ENCODE measurements at regions not wholly inside any gene's neighbourhood (a gene's known extent, or its start where the extent isn't known, plus 50 kb on each side); places are given as distances from the start of the nearest gene placed in this dataset.
"Not testable (repeated sequence)": the region's sequence is repeated elsewhere in the genome, so short reads cannot be mapped to it uniquely, and the experiment has no call there.

- DNase-seq (ENCODE audit: low read depth), result no peak
Observed at GRCh38 chr4:170803492-170803891, 713.7 kb upstream of the AADAT start.

GRCh38 chr4:170801771-170802170 lies 712.0 kb upstream of the AADAT start:
- DNase-seq (ENCODE audit: low read depth), result no peak

GRCh38 chr4:170794525-170794924 lies 704.8 kb upstream of the AADAT start:
- no peak for DNase-seq (ENCODE audit: low read depth)

- DNase-seq (ENCODE audit: low read depth), result not testable (repeated sequence)
Observed at GRCh38 chr4:170788540-170789051, 698.8 kb upstream of the AADAT start.

GRCh38 chr4:170777663-170778062 lies 687.9 kb upstream of the AADAT start:
- no peak for DNase-seq (ENCODE audit: low read depth)

- no peak for DNase-seq (ENCODE audit: low read depth)
Observed at GRCh38 chr4:170776983-170777382, 687.2 kb upstream of the AADAT start.

GRCh38 chr4:170775851-170776250 lies 686.1 kb upstream of the AADAT start:
- no peak for DNase-seq (ENCODE audit: low read depth)

- no peak for DNase-seq (ENCODE audit: low read depth)
Observed at GRCh38 chr4:170773709-170774273, 684.0 kb upstream of the AADAT start.

GRCh38 chr4:170772429-170772828 lies 682.7 kb upstream of the AADAT start:
- DNase-seq (ENCODE audit: low read depth), result no peak

- DNase-seq (ENCODE audit: low read depth), result no peak
Observed at GRCh38 chr4:170770664-170771063, 680.9 kb upstream of the AADAT start.

- DNase-seq (ENCODE audit: low read depth), result no peak
Observed at GRCh38 chr4:170769862-170770261, 680.1 kb upstream of the AADAT start.

- DNase-seq (ENCODE audit: low read depth), result no peak
Observed at GRCh38 chr4:170758988-170759387, 669.2 kb upstream of the AADAT start.

GRCh38 chr4:170750519-170750918 lies 660.8 kb upstream of the AADAT start:
- DNase-seq (ENCODE audit: low read depth), result no peak

- no peak for DNase-seq (ENCODE audit: low read depth)
Observed at GRCh38 chr4:170748975-170749374, 659.2 kb upstream of the AADAT start.

- no peak for DNase-seq (ENCODE audit: low read depth)
Observed at GRCh38 chr4:170743633-170744032, 653.9 kb upstream of the AADAT start.

- DNase-seq (ENCODE audit: low read depth), result no peak
Observed at GRCh38 chr4:170741856-170742255, 652.1 kb upstream of the AADAT start.

GRCh38 chr4:170736710-170737109 lies 647.0 kb upstream of the AADAT start:
- DNase-seq (ENCODE audit: low read depth), result no peak

GRCh38 chr4:170729897-170730296 lies 640.1 kb upstream of the AADAT start:
- DNase-seq (ENCODE audit: low read depth), result no peak

- no peak for DNase-seq (ENCODE audit: low read depth)
Observed at GRCh38 chr4:170729236-170729635, 639.5 kb upstream of the AADAT start.

- DNase-seq (ENCODE audit: low read depth), result no peak
Observed at GRCh38 chr4:170724191-170724590, 634.4 kb upstream of the AADAT start.

- DNase-seq (ENCODE audit: low read depth), result no peak
Observed at GRCh38 chr4:170723171-170723570, 633.4 kb upstream of the AADAT start.

- no peak for DNase-seq (ENCODE audit: low read depth)
Observed at GRCh38 chr4:170721812-170722373, 632.1 kb upstream of the AADAT start.

GRCh38 chr4:170716868-170717267 lies 627.1 kb upstream of the AADAT start:
- DNase-seq (ENCODE audit: low read depth), result no peak

- no peak for DNase-seq (ENCODE audit: low read depth)
Observed at GRCh38 chr4:170705907-170706306, 616.2 kb upstream of the AADAT start.
